ENCODE measurements at regions not wholly inside any gene's neighbourhood (a gene's known extent, or its start where the extent isn't known, plus 50 kb on each side); places are given as distances from the start of the nearest gene placed in this dataset.

- ChIA-PET CTCF (no interaction called here), POLR2A (no interaction called here)
- H3K4me1 ChIP-seq (ENCODE audit: control insufficient read depth, insufficient read depth, low read length): no peaks in the 10 kb centered on the region
- no peak overlapping the region for H3K27ac ChIP-seq (ENCODE audit: low read length)
- no TSS peak for BruUV-seq (replicated peaks)
- no peaks in the 10 kb centered on the region for H3K36me3 ChIP-seq (ENCODE audit: control insufficient read depth, insufficient read depth, low read length)
- DNase-seq (ENCODE audit: low read depth, low spot score) (no peak), ATAC-seq (no peak)
- no peaks in the 10 kb centered on the region for H3K9me3 ChIP-seq (ENCODE audit: control insufficient read depth, insufficient read depth, low read depth, low read length)
- H3K4me3 ChIP-seq (ENCODE audit: low read depth in 2 of 2, low read length in 2 of 2): no peak overlapping the region
- no peaks in the 10 kb centered on the region for H3K27me3 ChIP-seq (ENCODE audit: control insufficient read depth, insufficient read depth, low read length)
- intact Hi-C loops (cut with micrococcal nuclease; ENCODE audit: unreplicated experiment): no loop called here
- TF ChIP-seq POLR2AphosphoS5 (IDR thresholded peaks at IDR 0.05; ENCODE audit: low read depth, low read length): no peak
- TF ChIP-seq REST (IDR thresholded peaks at IDR 0.05; ENCODE audit: insufficient read depth in 1 of 2, low read depth in 2 of 2, low read length in 1 of 2): no peak
- no peak for TF ChIP-seq TCF7L2 (IDR thresholded peaks at IDR 0.05; ENCODE audit: low read depth, low read length)
- no peak for TF ChIP-seq CTCF (IDR thresholded peaks at IDR 0.05)
- TF ChIP-seq SIN3A (IDR thresholded peaks at IDR 0.05; ENCODE audit: borderline replicate concordance, insufficient read depth, low read depth, low read length): no peak
- in situ Hi-C loops (cut with HindIII; ENCODE audit: low pct_unique_long_range_greater_than_20kb, low sequenced_read_pairs): no loop called here
Measured at GRCh38 chr3:40801284-40801741, 276.6 kb downstream of the ZNF621 start.

- no TSS peak for BruUV-seq (replicated peaks)
- Histone ChIP-seq H3K27ac (ENCODE audit: low read length) (no peak overlapping the region), H3K9me3 (ENCODE audit: control insufficient read depth, insufficient read depth, low read depth, low read length) (no peaks in the 10 kb centered on the region), H3K4me1 (ENCODE audit: control insufficient read depth, insufficient read depth, low read length) (no peaks in the 10 kb centered on the region), H3K27me3 (ENCODE audit: control insufficient read depth, insufficient read depth, low read length) (no peaks in the 10 kb centered on the region), H3K36me3 (ENCODE audit: control insufficient read depth, insufficient read depth, low read length) (no peaks in the 10 kb centered on the region), H3K4me3 (ENCODE audit: low read depth in 2 of 2, low read length in 2 of 2) (no peak overlapping the region)
- CTCF ChIA-PET: no interaction called here
- in situ Hi-C loops (cut with HindIII; ENCODE audit: low pct_unique_long_range_greater_than_20kb, low sequenced_read_pairs): no loop called here
- no peak for DNase-seq (ENCODE audit: low read depth, low spot score)
- no peak for TF ChIP-seq REST (IDR thresholded peaks at IDR 0.05; ENCODE audit: insufficient read depth in 1 of 2, low read depth in 2 of 2, low read length in 1 of 2)
- no peak for TF ChIP-seq TCF7L2 (IDR thresholded peaks at IDR 0.05; ENCODE audit: low read depth, low read length)
- no peak for TF ChIP-seq POLR2AphosphoS5 (IDR thresholded peaks at IDR 0.05; ENCODE audit: low read depth, low read length)
- no peak for TF ChIP-seq SIN3A (IDR thresholded peaks at IDR 0.05; ENCODE audit: borderline replicate concordance, insufficient read depth, low read depth, low read length)
- no peak for TF ChIP-seq CTCF (IDR thresholded peaks at IDR 0.05)
- intact Hi-C loops (cut with micrococcal nuclease; ENCODE audit: unreplicated experiment): no loop called here
- ATAC-seq: no peak
- POLR2A ChIA-PET: no interaction called here
Measured at GRCh38 chr3:40803311-40803710, 278.6 kb downstream of the ZNF621 start.
